DMS53 (cell line): ENCODE measurements at regions not wholly inside any gene's neighbourhood (a gene's known extent, or its start where the extent isn't known, plus 50 kb on each side); places are given as distances from the start of the nearest gene placed in this dataset.

Experiments used
- DNase-seq: peaks from one replicate; lab custom pipeline; 2025; lab: John Stamatoyannopoulos, UW

DNA sequence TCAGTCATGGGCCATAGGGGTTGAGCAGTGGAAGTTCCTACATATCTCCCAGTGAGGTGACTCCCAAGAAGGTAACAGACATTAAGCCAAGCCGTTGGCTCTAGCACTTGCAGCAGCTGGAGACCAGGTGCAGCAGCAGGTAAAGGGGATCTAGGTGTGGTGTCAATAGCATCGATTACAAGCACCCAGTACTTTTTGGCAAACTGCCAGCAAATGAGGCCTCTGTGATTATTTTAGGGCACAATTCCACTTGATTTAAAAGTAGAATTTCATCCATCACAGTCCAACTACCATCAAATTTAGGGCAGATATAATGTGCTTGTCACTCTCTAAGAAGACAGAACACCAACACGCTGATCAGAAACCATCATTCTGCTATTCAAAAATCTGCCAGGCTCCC is 224.1 kb upstream of the EGLN3 start:
- peak; percentile 21 for DNase-seq

DNA sequence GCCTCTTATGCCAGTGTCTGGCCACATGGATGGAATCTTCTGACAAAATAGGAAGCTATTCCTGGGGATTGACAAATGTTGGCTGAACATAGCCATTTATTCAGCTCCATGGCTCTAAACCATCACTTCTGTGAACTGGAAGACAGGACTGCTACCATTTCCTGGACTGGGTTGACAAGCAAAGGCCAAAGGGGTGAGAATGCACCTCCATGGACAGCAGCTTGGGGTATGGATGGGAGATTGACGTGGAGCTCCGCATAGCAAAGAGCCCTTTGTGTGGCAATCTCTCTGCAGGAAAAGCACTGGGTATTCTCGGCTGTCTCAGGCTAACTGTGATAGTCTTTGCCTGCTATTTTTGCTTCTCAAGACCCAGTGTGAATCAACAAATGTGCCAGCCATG is 223.0 kb upstream of the EGLN3 start:
- DNase-seq, result no peak

DNA sequence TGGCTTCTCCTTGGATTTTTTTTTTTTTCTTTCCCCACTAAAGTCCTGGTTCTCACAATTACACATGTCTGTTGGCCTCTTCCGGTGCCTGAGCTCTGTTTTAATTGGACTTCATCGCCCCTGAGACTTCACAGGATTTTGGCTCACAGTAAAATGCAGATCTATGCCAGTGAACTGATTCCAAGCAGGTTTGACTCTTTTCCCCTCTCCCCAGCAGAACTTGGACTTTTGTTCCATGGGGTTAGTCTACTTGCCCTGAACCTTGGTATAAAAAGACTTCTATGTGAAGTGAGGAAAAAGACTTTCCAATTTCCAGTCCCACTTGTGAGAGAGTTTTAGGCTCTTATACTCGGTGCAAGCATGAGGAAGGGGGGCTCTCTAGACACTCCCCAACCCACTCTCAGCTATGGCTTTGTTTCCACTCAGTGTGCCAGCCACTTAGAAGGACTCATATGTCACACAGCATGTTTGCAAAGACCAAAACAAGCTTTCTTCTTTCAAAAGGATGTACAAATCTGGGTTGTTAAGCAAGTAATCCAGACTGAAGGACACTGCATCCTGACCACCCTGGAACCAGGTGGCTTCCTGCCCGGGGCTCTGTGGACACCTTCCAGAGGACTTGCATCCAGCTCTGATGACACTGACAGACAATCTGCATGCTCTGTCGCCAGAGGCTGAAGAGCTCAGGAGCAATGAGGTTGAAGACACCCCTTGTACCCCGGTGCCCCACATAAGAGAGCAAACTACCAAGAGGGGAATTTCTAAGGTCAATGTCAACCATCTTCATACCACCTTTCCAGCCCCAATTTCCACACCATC is 221.9 kb upstream of the EGLN3 start:
- DNase-seq, result no peak

DNA sequence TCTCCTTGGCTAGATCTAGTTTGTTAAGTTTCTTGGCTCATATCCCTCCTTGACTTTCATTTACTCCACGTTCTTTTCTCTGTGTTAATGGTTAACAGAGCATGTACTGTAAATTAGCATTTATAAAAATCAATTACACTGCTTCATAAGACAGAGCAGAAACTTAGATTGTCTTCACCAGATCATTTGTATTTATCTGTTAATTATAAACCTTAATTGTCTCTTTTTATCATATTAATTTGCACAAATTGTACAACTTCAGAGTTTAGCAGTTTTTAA is 221.2 kb upstream of the EGLN3 start:
- DNase-seq, result no peak

DNA sequence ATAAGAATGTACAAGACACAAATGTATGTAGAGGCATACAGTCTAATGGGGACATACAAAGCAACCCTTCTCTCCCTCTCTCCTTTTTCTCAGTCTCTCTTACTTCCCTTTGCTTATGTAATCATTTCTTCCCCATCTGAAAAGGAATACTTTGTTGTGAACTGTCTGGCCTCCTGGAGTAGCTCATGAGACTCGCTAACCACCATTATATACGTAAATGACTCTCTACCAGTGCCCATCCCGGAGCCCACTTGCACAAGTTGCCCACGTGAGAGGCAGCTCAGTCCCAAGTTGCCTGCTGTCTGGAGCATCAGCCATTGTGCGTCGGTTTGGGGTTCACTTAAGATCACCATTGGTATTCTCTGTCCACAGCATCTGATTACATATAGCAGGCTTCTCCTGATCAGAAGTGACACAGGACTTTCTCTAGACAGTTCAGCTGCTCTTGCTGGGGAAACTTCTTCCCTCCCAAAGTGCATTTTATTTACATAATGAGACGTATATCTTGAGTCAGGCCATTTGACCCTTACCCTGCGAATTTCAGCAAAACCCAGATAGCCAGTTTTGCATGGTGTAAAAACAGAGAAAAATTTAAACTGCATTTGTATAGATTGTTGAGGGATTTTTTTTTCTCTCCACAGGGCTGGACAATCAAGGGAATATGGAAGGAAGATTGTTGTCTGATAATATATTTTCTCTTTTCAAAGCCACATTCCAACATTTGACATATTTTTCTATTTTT is 220.7 kb upstream of the EGLN3 start:
- DNase-seq, result no peak

DNA sequence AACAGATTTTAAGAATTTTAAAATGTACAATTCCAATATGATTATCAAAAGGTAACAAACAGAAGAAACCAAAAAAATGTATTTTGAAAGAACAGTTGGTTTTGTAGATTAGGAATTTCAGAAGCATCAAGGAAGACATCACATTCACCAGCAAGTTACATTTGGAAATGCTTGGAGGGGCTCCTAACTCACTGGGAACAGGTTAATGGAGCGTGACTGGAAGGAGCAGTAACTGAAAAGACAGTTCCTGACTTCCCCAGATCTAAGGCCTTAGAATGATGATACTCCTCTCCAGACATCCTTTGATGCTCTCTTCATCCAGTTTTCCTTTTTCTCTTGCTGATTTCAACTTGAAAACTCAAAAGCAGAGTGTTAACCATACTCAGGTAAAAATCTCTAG is 220.0 kb upstream of the EGLN3 start:
- no peak for DNase-seq

DNA sequence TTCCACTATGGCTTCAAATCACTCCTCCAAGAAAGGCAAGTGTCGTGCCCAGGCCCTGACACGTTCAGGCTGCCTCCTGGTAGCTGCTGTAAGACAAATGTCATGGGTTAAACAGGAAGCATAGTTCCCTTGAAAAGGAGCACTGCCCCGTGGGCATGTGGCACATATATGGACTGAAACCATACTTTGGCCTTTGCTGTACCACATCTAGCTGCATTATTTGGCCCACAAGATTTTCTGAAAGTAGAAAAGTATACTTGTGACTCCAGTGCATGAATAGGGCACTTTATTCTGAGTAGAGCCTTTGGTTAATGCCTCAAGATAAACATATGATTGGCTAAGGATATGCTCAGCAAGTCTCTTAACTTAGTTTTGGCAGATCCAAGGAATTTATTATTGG is 218.7 kb upstream of the EGLN3 start:
- no peak for DNase-seq

DNA sequence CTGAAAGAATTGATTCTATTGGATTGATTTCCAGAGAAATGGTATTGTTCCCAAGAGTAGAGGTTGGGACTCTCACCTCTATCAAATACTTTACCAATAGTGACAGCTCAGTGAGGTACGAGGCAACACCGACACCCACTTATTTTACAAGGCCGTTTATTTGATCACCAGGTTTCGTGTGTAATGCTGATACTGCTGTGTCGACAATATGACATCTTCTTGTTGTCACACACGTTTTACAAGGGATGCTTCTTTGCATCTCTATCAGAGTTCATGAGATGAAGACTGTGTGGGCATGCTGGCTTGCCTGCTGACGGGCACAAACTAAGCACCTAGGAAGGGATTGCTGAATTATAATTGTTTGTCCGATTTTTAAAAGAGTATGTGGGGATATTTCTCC is 217.8 kb upstream of the EGLN3 start:
- DNase-seq, result no peak

DNA sequence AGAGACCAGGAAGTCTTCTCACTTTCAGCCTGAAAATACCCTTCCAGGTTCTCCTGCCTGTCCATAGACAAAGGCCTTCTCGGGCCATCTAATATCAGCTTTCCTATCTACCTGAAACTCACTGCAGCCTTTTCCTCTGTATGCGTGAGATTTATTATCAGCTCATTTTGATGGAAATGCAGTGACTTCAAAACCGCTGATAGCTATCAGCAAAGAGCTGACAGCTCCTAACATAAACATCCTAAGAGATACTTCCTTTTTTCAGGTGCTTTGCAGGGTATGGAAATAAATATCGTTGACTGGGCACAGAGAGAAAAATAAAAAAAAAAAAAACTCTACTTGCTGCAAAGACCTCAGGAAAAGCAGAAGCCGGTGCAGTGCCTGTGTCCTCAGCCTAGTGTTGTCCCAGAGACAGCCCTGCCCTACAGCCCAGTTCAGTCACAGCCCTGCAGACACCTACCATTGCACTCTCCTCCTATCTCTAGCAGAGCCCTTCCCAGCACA is 215.0 kb upstream of the EGLN3 start:
- DNase-seq, result no peak

DNA sequence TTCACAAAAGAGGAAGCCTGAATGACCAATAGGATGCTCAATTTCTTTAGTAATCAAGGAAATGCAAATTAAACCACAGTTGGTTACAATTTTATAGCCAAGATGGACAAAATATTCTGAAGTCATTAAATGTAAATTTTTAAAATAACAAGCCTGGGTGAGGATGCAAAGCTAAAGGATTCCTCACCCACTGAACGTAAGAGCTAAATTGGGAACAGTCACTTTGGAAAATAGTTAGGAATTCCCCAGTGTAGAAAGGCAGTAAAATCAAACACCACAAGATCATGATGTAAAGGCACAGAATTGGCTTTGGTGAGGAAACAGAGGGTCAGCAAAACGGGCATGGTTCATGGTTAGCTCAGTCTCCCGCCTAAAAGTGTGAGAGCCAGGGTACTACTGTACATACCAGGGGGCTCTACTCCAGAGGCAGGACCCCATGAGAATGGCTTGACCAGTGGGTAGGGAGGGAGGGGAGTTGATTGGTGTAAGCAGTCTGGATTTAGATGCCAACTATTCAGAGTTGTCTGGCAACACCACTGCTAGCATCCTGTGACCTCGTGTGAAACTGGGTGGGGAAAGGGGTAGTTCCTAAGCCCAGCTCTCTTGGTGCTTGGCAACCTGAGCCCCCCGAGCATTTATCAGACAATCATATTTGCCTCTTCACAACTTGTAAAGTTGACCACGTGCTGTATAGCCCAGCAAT is 213.4 kb upstream of the EGLN3 start:
- no peak for DNase-seq

DNA sequence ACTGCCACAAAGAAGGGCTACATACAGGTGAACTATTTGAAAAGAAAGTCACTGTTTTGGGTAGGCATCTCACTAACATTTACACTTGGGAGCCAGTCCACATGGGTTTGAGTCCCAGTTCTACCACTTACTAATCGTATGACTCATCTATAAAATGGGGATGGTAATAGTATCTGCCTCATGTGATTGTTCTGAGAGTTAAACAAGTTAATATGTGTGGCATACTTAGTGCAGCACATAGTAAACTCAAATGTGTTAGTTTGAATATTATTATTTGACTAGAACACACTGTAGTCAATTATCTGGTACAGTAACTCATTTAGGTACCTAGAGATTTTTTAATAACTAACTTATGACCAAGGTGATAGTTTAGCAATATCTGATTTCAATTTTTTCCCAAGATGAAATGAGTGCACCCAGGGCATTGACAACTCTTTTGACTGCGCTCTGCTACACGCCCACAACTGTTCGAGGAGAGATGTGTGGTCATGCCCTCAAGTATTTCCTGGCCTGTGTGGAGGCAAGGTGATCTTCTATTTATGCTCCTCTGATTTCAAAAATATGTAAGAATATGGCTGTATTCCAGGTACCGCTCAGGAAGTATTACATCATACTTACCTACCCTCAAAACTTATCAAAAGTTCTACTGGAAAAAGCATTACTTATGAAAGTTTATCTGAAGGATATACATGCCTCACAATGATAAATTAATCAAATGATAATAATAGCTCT is 210.6 kb upstream of the EGLN3 start:
- no peak for DNase-seq

DNA sequence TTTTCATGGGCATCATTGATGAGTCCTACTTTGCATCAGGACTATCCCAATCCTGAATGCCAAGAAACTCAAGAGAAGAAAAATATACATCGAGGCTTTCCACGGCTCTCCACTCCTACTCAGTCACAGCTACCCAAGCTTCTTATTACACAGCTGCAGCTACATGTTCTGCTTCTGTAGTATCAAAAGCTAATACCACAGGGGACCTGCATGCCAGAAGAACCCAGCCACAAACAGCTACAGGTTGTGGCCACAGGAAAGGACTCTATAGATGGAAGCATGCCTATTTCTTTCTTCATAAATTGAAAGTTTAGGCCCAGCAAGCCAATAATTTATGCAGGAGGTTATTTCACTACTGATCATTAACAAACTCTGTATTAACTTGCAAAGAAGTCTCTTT is 209.7 kb upstream of the EGLN3 start:
- no peak for DNase-seq

DNA sequence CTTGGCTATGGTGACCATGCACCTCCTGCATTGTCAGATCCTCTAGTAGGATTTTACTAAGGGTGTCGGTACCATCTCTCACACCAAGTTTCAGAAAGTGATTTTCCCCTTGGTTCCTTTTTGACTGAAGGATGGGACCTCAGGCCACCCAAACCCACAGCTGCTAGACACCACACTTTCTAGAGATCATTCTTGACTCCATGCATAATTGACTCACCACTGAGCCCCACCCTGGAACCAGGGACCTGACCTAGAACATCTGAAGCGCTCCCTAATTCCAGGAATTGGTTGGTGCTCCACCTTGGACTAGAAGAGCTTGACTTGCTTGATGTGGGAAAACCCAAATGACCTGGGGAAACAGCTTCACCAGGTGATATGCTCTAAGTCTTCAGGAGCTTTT is 206.8 kb upstream of the EGLN3 start:
- DNase-seq, result no peak

DNA sequence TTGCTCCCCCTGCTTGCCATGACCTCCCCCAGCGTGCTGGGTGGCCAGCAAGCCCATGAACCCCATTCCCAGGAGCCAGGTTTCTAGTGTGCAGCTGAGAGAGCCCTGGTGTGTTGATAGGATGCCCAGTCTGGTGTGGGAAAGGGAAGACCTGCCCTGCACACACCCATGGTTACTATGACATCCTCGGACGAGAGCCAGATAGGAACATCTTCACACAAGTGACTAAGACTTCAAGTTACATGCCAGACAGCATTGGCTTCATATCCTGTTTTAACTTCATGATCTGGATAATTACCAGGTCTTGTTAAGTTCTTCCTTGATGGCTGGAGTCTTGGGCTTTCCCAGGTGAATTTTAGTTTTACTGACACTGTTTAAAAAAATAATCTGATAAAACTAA is 196.6 kb upstream of the EGLN3 start:
- DNase-seq, result no peak

DNA sequence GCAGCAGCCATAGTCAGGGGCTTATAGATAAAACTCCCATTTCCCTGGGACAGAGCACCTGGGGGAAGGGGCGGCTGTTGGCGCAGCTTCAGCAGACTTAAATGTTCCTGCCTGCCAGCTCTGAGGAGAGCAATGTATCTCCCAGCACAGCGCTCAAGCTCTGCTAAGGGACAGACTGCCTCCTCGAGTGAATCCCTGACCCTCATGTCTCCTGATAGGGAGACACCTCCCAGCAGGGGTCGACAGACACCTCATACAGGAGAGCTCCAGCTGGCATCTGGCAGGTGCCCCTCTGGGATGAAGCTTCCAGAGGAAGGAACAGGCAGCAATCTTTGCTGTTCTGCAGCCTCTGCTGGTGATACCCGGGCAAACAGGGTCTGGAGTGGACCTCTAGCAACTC is 189.3 kb upstream of the EGLN3 start:
- DNase-seq, result peak; percentile 59

DNA sequence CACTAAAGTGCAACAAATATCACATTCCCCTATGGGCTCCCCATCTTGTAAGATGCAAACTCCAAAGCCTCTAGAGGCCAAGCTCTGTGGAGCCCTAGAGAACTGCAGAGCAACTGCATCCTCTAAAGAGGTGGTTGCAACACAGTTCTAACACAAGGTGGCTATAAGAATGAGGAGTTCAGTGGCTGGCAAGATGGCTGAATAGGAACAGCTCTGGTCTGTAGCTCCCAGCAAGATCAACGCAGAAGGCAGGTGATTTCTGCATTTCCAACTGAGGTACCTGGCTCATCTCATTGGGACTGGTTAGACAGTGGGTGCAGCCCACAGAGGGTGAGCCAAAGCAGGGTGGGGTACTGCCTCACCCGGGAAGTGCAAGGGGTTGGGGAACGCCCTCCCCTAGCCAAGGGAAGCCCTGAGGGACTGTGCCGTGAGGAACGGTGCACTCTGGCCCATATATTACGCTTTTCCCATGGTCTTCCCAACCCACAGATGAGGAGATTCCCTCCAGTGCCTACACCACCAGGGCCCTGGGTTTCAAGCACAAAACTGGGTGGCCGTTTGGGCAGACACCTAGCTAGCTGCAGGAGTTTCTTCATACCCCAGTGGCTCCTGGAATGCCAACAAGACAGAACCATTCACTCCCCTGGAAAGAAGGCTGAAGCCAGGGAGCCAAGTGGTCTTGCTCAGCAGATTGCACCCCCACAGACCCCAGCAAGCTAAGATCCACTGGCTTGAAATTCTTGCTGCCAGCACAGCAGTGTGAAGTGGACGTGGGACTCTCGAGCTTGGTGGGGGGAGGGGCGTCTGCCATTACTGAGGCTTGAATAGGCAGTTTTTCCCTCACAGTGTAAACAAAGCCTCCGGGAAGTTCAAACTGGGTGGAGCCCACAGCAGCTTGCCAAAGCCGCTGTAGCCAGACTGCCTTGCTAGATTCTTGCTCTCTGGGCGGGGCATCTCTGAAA is 188.6 kb upstream of the EGLN3 start:
- peak; percentile 79 for DNase-seq

DNA sequence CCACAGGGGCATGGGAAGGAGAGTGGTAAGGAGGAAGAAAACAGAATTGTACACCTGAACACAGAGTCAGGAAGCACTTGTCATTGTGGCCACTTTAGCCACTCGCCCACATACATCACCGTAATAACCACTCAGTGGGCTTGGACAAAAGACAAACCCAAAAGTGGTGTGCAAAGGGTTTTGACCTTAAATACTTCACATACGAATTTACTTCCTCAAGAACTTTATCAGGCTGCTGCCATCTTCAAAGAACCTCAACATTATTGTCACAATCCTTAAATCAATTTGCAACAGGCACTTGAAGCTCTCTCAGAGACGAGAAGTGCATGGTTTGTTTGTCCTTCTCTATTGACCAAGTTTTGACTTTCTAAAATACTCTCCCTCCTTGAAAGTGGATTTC is 187.3 kb upstream of the EGLN3 start:
- peak; percentile 57 for DNase-seq

DNA sequence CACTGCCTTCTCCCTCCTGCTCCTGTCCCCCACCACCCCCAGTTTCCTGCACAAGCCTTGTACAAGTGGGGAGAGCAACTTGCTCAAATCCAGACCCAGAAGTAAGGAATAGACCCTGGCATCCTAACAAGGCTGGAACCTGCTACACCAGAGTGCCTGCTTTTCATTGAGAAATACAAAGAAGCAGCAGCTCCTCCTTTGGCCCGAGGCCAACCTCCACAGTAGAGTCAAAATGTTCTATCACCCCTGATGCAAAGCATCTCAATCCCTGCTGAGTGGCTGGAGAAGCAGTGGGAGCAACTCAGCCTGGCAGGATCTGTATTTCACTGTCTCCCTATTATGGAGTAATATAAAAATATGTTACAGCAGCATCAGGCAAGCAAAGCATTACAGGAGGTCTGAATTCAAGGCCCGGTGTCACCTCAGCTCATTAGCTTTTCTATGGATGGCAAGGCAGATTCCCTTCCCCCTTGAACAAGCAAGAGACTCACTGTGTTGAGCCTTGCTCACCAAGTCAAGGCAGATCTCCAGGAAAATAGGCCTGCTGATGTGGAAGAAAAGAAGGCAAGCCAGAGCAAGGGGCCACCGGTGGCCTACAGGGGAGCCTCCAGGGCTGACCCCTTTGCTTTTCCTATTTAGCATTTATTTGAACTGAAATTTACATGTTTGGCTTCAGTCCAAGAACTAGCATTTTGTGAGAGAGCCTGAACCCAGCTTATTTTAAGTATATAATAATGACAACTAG is 186.3 kb upstream of the EGLN3 start:
- peak; percentile 23 for DNase-seq

DNA sequence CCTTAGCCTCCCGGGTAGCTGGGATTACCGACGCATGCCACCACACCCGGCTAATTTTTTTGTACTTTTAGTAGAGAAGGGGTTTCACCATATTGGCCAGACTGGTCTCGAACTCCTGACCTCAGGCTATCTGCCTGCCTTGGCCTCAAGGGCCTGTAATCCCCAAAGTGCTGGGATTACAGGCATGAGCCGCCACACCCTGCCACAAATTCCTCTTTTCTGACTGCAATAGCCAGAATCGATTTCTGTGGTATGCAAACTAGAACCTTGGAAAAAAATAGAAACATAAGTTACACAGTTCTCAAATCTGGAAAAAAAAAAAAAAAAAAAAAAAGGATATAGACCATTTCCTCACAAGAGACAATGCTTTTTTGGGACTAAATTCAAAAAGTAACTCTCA is 184.6 kb upstream of the EGLN3 start:
- DNase-seq, result no peak

DNA sequence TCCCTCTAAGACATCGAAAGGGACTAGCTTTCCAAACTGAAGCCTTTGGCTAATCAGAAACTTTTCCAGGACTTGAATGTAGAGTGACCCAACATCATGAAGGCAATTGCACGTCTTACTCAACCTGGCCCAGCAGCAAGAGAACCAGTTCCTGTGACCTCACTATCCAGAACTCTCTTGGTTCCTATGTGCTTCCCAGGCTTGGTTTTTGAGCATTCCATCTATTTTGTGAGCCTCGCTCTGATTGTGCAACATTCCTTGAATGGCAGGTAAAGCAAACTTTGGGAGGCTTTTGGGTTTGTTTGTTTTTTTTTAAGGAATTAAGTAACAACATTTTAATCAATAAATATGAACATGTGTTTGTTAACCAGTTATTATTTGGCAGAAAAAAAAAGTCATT is 183.6 kb upstream of the EGLN3 start:
- DNase-seq, result no peak
